Left lobe of liver (tissue), 2 donors: ENCODE measurements at regions not wholly inside any gene's neighbourhood (a gene's known extent, or its start where the extent isn't known, plus 50 kb on each side); places are given as distances from the start of the nearest gene placed in this dataset.
"Not testable (repeated sequence)": the region's sequence is repeated elsewhere in the genome, so short reads cannot be mapped to it uniquely, and the experiment has no call there.

Source experiments
- ATAC-seq: fragments of 200-7000 bp; cut with Tn5 transposase; one replicate; pipeline ENCODE4 v1.9.1; 2020; ENCODE audit warnings: mild to moderate bottlenecking, moderate library complexity
- DNase-seq: peaks from one replicate; pipeline ENCODE4 v3.0.0-alpha.2; 2020; ENCODE audit warnings: low spot score
- donor health status: DM: no; HTN: no; CAD: no; lungs with moderate emphysema.
- donor health status: DM: no; HTN: yes; CAD: no.

GRCh38 chr6:6091608-6092002 lies 84.9 kb upstream of the NRN1 start:
- no peak for ATAC-seq
- no peak for DNase-seq

- ATAC-seq (no peak), DNase-seq (no peak)
Measured at GRCh38 chr6:6090861-6091607, 84.3 kb upstream of the NRN1 start.

- DNase-seq, result no peak
- ATAC-seq, result no peak
Measured at GRCh38 chr6:6085928-6086668, 79.4 kb upstream of the NRN1 start.

- ATAC-seq (no peak), DNase-seq (no peak)
Measured at GRCh38 chr6:6080975-6081374, 74.2 kb upstream of the NRN1 start.

- ATAC-seq (no peak), DNase-seq (no peak)
Measured at GRCh38 chr6:6074190-6074589, 67.5 kb upstream of the NRN1 start.

GRCh38 chr6:6068157-6068556 lies 61.4 kb upstream of the NRN1 start:
- ATAC-seq, DNase-seq: not testable (repeated sequence)

GRCh38 chr6:6058054-6058444 lies 51.3 kb upstream of the NRN1 start:
- no peak for ATAC-seq
- DNase-seq, result no peak

- DNase-seq (no peak), ATAC-seq (peak; percentile 90)
Measured at GRCh38 chr6:6057442-6058053, 50.8 kb upstream of the NRN1 start.
